NCI-H69 (cell line): ENCODE measurements at regions not wholly inside any gene's neighbourhood (a gene's known extent, or its start where the extent isn't known, plus 50 kb on each side); places are given as distances from the start of the nearest gene placed in this dataset.

Experiments
- DNase-seq: peaks from one replicate; lab custom pipeline; 2025; lab: John Stamatoyannopoulos, UW

- peak; percentile 70 for DNase-seq
Observed at GRCh38 chr12:58139894-58140293, 198.5 kb downstream of the ATP23 start.

GRCh38 chr12:58140395-58140794 lies 199.0 kb downstream of the ATP23 start:
- DNase-seq = peak; percentile 15

GRCh38 chr12:58142991-58143390 lies 201.6 kb downstream of the ATP23 start:
- DNase-seq = no peak

GRCh38 chr12:58143498-58143995 lies 202.2 kb downstream of the ATP23 start:
- DNase-seq = no peak

GRCh38 chr12:58148405-58148804 lies 207.0 kb downstream of the ATP23 start:
- DNase-seq = peak; percentile 91

- no peak for DNase-seq
Observed at GRCh38 chr12:58148976-58149375, 207.6 kb downstream of the ATP23 start.

- no peak for DNase-seq
Observed at GRCh38 chr12:58154359-58154758, 213.0 kb downstream of the ATP23 start.

- DNase-seq = no peak
Observed at GRCh38 chr12:58156697-58157096, 215.3 kb downstream of the ATP23 start.

GRCh38 chr12:58159941-58160340 lies 218.6 kb downstream of the ATP23 start:
- no peak for DNase-seq

- DNase-seq = no peak
Observed at GRCh38 chr12:58161773-58162172, 220.4 kb downstream of the ATP23 start.

GRCh38 chr12:58163021-58163420 lies 221.7 kb downstream of the ATP23 start:
- no peak for DNase-seq

GRCh38 chr12:58166643-58167042 lies 225.3 kb downstream of the ATP23 start:
- no peak for DNase-seq

GRCh38 chr12:58167622-58168021 lies 226.3 kb downstream of the ATP23 start:
- DNase-seq = no peak

GRCh38 chr12:58169826-58170225 lies 228.5 kb downstream of the ATP23 start:
- DNase-seq = no peak

GRCh38 chr12:58171914-58172313 lies 230.5 kb downstream of the ATP23 start:
- peak; percentile 9 for DNase-seq

GRCh38 chr12:58172433-58173073 lies 231.2 kb downstream of the ATP23 start:
- no peak for DNase-seq

GRCh38 chr12:58174316-58174715 lies 232.9 kb downstream of the ATP23 start:
- DNase-seq = no peak

- peak; percentile 71 for DNase-seq
Observed at GRCh38 chr12:58176296-58176869, 235.0 kb downstream of the ATP23 start.

GRCh38 chr12:58177366-58177765 lies 236.0 kb downstream of the ATP23 start:
- no peak for DNase-seq

- DNase-seq = peak; percentile 21
Observed at GRCh38 chr12:58184212-58184611, 242.8 kb downstream of the ATP23 start.

- no peak for DNase-seq
Observed at GRCh38 chr12:58186401-58186800, 245.0 kb downstream of the ATP23 start.

GRCh38 chr12:58186914-58187313 lies 245.5 kb downstream of the ATP23 start:
- DNase-seq = no peak

GRCh38 chr12:58189030-58189429 lies 247.7 kb downstream of the ATP23 start:
- no peak for DNase-seq

GRCh38 chr12:58189893-58190292 lies 248.5 kb downstream of the ATP23 start:
- peak; percentile 85 for DNase-seq
